ENCODE measurements at regions not wholly inside any gene's neighbourhood (a gene's known extent, or its start where the extent isn't known, plus 50 kb on each side); places are given as distances from the start of the nearest gene placed in this dataset.

DNA sequence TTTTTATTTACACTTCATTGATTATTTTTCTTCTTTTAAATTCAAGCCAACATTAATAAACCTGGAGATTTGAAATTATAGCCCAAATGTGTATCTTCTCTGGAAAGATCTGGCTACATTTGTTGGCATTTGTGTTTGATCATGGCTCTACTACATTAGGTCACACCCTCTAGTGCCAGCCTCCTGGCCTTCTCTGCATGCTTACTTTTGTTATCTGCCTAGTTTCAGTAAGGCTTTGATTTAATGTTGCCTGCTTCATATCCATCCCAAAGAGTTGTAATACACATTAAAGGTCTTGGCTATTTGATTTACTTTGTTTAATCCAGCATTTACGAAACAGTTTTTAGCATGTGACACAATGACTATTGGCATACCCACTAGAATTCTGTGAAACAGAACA lies 224.5 kb downstream of the TRAM1L1 start:
- BruUV-seq (replicated peaks): no TSS peak
- intact Hi-C loops (cut with micrococcal nuclease; ENCODE audit: unreplicated experiment): no loop called here
- no peaks in the 10 kb centered on the region for H3K36me3 ChIP-seq (ENCODE audit: control insufficient read depth, insufficient read depth, low read length)

GRCh38 chr4:116849620-116850019 lies 235.8 kb downstream of the TRAM1L1 start:
- CTCF ChIA-PET: no interaction called here
- no peaks in the 10 kb centered on the region for H3K27me3 ChIP-seq (ENCODE audit: control insufficient read depth, insufficient read depth, low read length)
- ATAC-seq (no peak), DNase-seq (ENCODE audit: low read depth, low spot score) (no peak)
- in situ Hi-C loops (cut with HindIII; ENCODE audit: low pct_unique_long_range_greater_than_20kb, low sequenced_read_pairs): no loop called here
- TF ChIP-seq REST (IDR thresholded peaks at IDR 0.05; ENCODE audit: insufficient read depth in 1 of 2, low read depth in 2 of 2, low read length in 1 of 2) (no peak), SIN3A (IDR thresholded peaks at IDR 0.05; ENCODE audit: borderline replicate concordance, insufficient read depth, low read depth, low read length) (no peak), POLR2AphosphoS5 (IDR thresholded peaks at IDR 0.05; ENCODE audit: low read depth, low read length) (no peak), TCF7L2 (IDR thresholded peaks at IDR 0.05; ENCODE audit: low read depth, low read length) (no peak), CTCF (IDR thresholded peaks at IDR 0.05) (no peak)
- no peaks in the 10 kb centered on the region for H3K36me3 ChIP-seq (ENCODE audit: control insufficient read depth, insufficient read depth, low read length)
- POLR2A ChIA-PET: no interaction called here
- intact Hi-C loops (cut with micrococcal nuclease; ENCODE audit: unreplicated experiment): no loop called here
- no peak overlapping the region for H3K27ac ChIP-seq (ENCODE audit: low read length)
- no peaks in the 10 kb centered on the region for H3K9me3 ChIP-seq (ENCODE audit: control insufficient read depth, insufficient read depth, low read depth, low read length)
- H3K4me3 ChIP-seq (ENCODE audit: low read depth in 2 of 2, low read length in 2 of 2): no peak overlapping the region
- no TSS peak for BruUV-seq (replicated peaks)
- no peaks in the 10 kb centered on the region for H3K4me1 ChIP-seq (ENCODE audit: control insufficient read depth, insufficient read depth, low read length)

More for the DNA sequence above, 224.5 kb downstream of the TRAM1L1 start:
- Histone ChIP-seq H3K4me1 (ENCODE audit: control insufficient read depth, insufficient read depth, low read length) (no peaks in the 10 kb centered on the region), H3K27ac (ENCODE audit: low read length) (no peak overlapping the region), H3K4me3 (ENCODE audit: low read depth in 2 of 2, low read length in 2 of 2) (no peak overlapping the region), H3K9me3 (ENCODE audit: control insufficient read depth, insufficient read depth, low read depth, low read length) (no peaks in the 10 kb centered on the region), H3K27me3 (ENCODE audit: control insufficient read depth, insufficient read depth, low read length) (no peaks in the 10 kb centered on the region)
- DNase-seq (ENCODE audit: low read depth, low spot score): no peak
- TF ChIP-seq REST (IDR thresholded peaks at IDR 0.05; ENCODE audit: insufficient read depth in 1 of 2, low read depth in 2 of 2, low read length in 1 of 2) (no peak), SIN3A (IDR thresholded peaks at IDR 0.05; ENCODE audit: borderline replicate concordance, insufficient read depth, low read depth, low read length) (no peak), CTCF (IDR thresholded peaks at IDR 0.05) (no peak), TCF7L2 (IDR thresholded peaks at IDR 0.05; ENCODE audit: low read depth, low read length) (no peak), POLR2AphosphoS5 (IDR thresholded peaks at IDR 0.05; ENCODE audit: low read depth, low read length) (no peak)
- CTCF ChIA-PET: no interaction called here
- POLR2A ChIA-PET: no interaction called here
- no peak for ATAC-seq
- in situ Hi-C loops (cut with HindIII; ENCODE audit: low pct_unique_long_range_greater_than_20kb, low sequenced_read_pairs): no loop called here
